Memory B cell (primary cell): ENCODE measurements at regions not wholly inside any gene's neighbourhood (a gene's known extent, or its start where the extent isn't known, plus 50 kb on each side); places are given as distances from the start of the nearest gene placed in this dataset.

Source experiments
- ATAC-seq: fragments of 150-1000 bp; cut with Tn5 transposase; 2 replicates; pipeline ENCODE4 v1.10.0; 2021; ENCODE audit warnings: low read depth, mild to moderate bottlenecking, moderate library complexity
- DNase-seq, 2 donors: peaks; one replicate each; pipeline ENCODE4 v3.0.0; 2022; ENCODE audit warnings: low spot score in 2 of 2
- H3K27ac Mint-ChIP-seq: one replicate; pipeline ENCODE4 v1.8.0; 2022; ENCODE audit warnings: mild to moderate bottlenecking, moderate library complexity, mixed read lengths
- H3K27me3 Mint-ChIP-seq: one replicate; pipeline ENCODE4 v1.8.0; 2022; ENCODE audit warnings: mixed read lengths
- H3K36me3 Mint-ChIP-seq: one replicate; pipeline ENCODE4 v1.8.0; 2022; ENCODE audit warnings: mild to moderate bottlenecking, mixed read lengths
- H3K4me1 Mint-ChIP-seq: one replicate; pipeline ENCODE4 v1.8.0; 2022; ENCODE audit warnings: mixed read lengths
- H3K4me3 Mint-ChIP-seq: one replicate; pipeline ENCODE4 v1.8.0; 2022; ENCODE audit warnings: mild to moderate bottlenecking, moderate library complexity, mixed read lengths
- H3K9me3 Mint-ChIP-seq: one replicate; pipeline ENCODE4 v1.8.0; 2022; ENCODE audit warnings: mixed read lengths

DNA sequence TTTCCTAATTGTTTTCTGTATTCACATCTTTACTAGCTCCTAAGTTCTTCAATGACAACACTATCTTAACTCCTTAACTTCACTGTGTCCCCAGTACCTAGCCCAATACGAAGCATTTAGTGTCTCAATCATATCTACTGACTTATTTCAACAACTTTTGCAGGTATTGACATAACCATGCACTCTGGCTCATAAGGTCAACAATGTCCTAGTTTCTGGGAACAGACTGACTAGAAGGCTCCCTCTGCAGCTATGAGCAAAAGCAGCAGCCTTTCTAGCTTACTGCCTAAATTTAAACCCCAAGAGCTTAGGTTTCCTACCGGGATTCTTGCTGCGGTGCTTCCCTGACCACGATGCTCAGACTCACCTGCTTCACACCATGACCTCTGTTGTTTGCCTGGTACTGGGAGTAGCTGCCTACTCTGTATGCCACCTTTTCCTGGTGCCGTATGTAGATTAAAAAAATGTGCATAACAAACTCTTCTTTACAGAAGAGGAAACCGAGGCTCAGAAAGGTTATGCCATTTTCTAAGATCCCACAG, 767.7 kb downstream of the TUSC7 start:
- Mint-ChIP-seq H3K9me3 (no peaks in the 10 kb centered on the region), H3K27me3 (peaks cover 1% of the 10 kb centered on the region), H3K27ac (no peak overlapping the region), H3K36me3 (no peaks in the 10 kb centered on the region), H3K4me3 (no peak overlapping the region), H3K4me1 (no peaks in the 10 kb centered on the region)
- DNase-seq: no peak
- ATAC-seq: no peak

DNA sequence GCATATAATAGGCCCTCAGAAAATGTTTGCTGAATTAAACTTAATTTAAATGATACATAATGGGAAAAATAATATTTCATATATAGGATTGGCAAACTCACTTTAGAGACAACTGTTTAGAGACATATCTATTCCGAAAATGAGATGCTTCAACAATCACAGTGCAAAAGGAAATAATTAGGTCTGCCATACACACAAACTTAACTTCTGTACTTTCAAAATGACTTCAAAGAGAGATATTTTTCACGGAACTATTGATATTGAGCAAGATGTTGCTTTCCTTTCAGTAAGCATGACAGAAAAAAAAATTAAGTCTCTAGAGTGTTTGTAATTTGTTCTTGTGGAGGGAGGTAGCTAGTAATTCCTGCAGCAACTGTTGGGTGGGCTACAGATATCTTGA, 769.5 kb downstream of the TUSC7 start:
- ATAC-seq: no peak

DNA sequence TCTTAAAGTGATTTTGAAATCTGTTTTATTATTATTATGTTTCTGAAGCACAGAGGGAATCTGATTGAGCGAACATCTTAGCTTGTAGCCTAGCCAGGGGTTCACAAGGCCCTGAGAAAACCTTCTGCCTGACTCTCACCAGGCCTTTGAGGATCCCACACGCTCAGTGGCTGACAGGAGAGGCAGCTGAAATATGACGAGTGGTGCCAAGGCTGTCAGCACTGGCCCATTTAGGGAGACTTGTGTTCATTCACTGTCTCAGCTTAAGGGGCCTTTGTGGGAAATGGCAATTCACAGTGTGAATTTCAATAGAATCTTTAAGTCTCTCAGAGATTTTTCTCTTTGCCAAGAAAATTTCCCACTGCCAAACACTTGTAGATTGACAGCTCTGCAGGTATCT, 770.9 kb downstream of the TUSC7 start:
- ATAC-seq: no peak
- DNase-seq: no peak
- no peaks in the 10 kb centered on the region for H3K4me1 Mint-ChIP-seq
- no peak overlapping the region for H3K4me3 Mint-ChIP-seq
- no peaks in the 10 kb centered on the region for H3K36me3 Mint-ChIP-seq
- no peak overlapping the region for H3K27ac Mint-ChIP-seq
- H3K9me3 Mint-ChIP-seq: no peaks in the 10 kb centered on the region
- H3K27me3 Mint-ChIP-seq: peaks cover 1% of the 10 kb centered on the region

More for the DNA sequence above, 769.5 kb downstream of the TUSC7 start:
- Mint-ChIP-seq H3K36me3 (no peaks in the 10 kb centered on the region), H3K4me3 (no peak overlapping the region), H3K27ac (no peak overlapping the region), H3K4me1 (no peaks in the 10 kb centered on the region), H3K9me3 (no peaks in the 10 kb centered on the region), H3K27me3 (peaks cover 1% of the 10 kb centered on the region)
- no peak for DNase-seq

DNA sequence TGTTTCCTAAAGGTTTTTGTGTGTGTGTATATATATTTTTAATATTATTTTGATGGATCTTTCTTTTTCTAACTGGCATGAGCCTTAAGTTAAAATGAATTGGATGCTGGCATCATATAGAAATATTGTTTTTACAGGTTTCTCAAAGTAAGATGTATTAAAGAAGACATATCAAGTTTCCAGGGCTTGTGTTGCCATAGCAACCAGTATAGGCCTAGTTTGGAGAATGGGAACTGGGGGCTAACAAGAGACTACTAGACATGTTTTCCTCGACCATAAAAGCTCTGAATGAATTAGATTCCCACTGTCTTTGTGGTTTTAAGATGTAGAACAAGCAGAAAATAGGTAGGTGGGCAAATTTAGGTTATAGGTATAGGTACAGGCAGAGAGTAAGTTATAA, 771.4 kb downstream of the TUSC7 start:
- H3K4me3 Mint-ChIP-seq: no peak overlapping the region
- no peaks in the 10 kb centered on the region for H3K36me3 Mint-ChIP-seq
- no peaks in the 10 kb centered on the region for H3K27me3 Mint-ChIP-seq
- H3K4me1 Mint-ChIP-seq: no peaks in the 10 kb centered on the region
- DNase-seq (no peak), ATAC-seq (no peak)
- no peak overlapping the region for H3K27ac Mint-ChIP-seq
- H3K9me3 Mint-ChIP-seq: no peaks in the 10 kb centered on the region

DNA sequence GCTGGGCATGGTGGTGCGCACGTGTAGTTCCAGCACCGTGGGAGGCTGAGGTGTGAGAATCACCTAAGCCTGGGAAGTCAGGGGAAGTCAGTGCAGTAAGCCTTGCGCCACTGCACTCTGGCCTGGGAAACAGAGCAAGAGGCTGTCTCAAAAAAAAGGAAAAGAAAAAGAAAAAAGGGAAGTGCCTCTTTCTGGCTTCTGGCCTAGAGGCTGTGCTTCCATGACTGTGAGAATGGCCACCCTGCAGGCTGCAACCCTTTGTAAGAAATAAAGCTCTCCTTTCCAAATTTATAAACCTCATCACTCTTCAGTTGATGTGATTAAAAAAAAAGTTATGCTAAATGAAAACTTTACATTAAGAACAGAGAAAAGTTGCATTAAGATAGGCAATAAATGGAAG, 774.3 kb downstream of the TUSC7 start:
- H3K4me3 Mint-ChIP-seq: no peak overlapping the region
- H3K9me3 Mint-ChIP-seq: no peaks in the 10 kb centered on the region
- H3K27ac Mint-ChIP-seq: no peak overlapping the region
- H3K36me3 Mint-ChIP-seq: no peaks in the 10 kb centered on the region
- ATAC-seq: no peak
- H3K4me1 Mint-ChIP-seq: no peaks in the 10 kb centered on the region
- H3K27me3 Mint-ChIP-seq: no peaks in the 10 kb centered on the region
- no peak for DNase-seq

DNA sequence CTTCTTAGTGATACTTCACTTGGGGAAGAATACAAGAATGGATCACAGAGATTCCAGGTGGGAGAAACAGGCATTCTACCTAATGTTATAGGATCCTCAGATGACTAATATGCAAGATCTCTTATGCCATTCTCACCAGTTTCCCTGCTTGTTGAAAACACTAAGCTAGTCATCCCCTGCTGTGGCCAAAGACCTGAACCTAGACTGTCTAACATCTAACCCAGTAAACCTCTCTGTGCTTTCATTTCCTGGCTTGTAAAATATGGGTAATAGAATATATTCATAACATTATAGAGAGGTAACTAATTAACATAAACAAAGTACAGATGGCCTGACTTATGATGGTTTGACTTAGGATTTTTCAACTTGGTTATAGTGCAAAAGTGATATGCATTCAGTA, 776.3 kb downstream of the TUSC7 start:
- Mint-ChIP-seq H3K4me1 (no peaks in the 10 kb centered on the region), H3K27ac (no peak overlapping the region), H3K4me3 (no peak overlapping the region), H3K9me3 (no peaks in the 10 kb centered on the region), H3K27me3 (no peaks in the 10 kb centered on the region), H3K36me3 (no peaks in the 10 kb centered on the region)
- ATAC-seq: no peak
- DNase-seq: no peak

DNA sequence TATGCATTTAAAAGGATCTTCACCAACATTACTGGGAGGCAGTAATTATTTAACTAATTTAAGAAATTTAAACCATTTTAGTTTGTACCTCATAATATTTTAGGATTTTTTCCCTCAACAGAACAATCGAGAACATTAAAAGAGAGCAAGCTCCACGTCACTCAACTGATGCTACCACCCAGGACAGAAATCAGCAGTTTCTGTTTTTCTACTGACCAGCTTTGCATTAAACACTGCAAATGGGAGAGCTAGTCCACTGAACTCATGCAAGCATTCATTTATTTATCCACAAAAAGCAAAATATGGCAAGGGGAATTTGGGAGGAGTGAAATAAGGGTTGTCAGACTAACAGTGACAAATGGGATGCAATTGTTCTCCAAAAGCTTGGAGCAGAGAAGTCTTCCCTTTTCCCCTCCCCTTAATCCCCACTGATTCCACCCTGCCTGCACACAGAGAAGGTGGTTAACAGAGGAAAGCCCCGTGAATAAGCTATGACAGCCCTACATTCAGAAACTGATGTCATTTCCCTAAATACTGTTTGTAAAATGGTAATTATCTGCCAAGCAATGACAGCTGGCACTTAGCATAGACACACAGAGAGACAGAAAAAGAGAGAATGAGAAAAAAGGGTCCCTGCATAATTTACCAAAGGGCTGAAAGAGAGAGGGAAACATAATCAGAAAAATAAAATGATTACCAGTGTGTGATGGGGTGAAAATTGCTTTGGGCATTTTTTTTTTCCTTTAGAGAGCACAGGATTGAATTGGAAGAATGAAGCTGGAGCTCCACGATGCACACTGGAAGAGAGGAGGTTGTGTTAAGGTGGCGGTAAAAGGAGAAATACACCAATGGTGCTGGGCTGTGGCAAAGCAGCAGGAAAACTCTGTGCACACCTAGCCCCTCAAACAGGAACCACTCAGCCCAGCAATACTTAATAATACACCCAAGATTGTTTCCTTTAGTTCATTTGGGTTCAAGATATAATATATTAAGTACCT, 777.4 kb downstream of the TUSC7 start:
- ATAC-seq (no peak), DNase-seq (no peak)
- no peak overlapping the region for H3K27ac Mint-ChIP-seq
- no peak overlapping the region for H3K4me3 Mint-ChIP-seq
- no peaks in the 10 kb centered on the region for H3K27me3 Mint-ChIP-seq
- no peaks in the 10 kb centered on the region for H3K36me3 Mint-ChIP-seq
- H3K9me3 Mint-ChIP-seq: no peaks in the 10 kb centered on the region
- no peaks in the 10 kb centered on the region for H3K4me1 Mint-ChIP-seq

DNA sequence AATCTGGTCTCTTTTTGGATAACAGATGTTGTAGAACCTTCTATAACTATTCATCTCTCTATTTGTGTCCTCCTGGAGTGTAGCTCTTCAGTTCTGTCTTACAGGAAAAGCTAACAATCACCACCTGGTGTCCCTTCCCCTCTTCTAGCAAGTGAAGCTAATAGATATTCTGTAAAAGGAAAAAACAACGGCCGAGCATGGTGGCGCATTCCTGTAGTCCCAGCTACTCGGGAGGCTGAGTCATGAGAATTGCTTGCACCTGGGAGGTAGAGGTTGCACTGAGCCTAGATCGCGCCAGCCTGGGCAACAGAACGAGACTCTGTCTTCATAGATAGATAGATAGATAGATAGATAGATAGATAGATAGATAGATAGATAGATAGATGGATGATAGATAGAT, 779.4 kb downstream of the TUSC7 start:
- Mint-ChIP-seq H3K9me3 (no peaks in the 10 kb centered on the region), H3K4me3 (no peak overlapping the region), H3K27me3 (no peaks in the 10 kb centered on the region), H3K27ac (no peak overlapping the region), H3K36me3 (no peaks in the 10 kb centered on the region), H3K4me1 (no peaks in the 10 kb centered on the region)
- DNase-seq (no peak), ATAC-seq (no peak)

DNA sequence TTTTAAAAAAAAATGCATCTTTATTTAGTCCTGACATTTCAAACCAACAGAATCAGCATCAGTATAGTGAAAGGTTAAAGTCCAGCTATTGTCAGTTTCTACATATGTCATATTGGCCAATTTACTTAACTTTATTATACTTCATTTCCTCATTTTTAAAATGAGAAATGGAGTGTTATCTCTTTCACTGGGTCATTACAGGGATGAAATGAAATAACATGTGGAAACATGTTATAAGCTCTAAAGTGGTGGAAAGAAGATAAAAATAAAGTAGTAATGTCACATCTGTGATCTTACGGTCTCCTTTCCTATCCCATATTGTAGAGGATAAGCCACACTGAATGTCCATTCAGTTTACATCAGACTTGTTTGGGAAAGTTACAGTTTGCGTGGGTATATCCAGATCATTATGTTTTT, 780.1 kb downstream of the TUSC7 start:
- H3K27me3 Mint-ChIP-seq: no peaks in the 10 kb centered on the region
- DNase-seq: no peak
- ATAC-seq: no peak
- H3K9me3 Mint-ChIP-seq: no peaks in the 10 kb centered on the region
- H3K4me3 Mint-ChIP-seq: no peak overlapping the region
- no peaks in the 10 kb centered on the region for H3K4me1 Mint-ChIP-seq
- no peak overlapping the region for H3K27ac Mint-ChIP-seq
- H3K36me3 Mint-ChIP-seq: no peaks in the 10 kb centered on the region

DNA sequence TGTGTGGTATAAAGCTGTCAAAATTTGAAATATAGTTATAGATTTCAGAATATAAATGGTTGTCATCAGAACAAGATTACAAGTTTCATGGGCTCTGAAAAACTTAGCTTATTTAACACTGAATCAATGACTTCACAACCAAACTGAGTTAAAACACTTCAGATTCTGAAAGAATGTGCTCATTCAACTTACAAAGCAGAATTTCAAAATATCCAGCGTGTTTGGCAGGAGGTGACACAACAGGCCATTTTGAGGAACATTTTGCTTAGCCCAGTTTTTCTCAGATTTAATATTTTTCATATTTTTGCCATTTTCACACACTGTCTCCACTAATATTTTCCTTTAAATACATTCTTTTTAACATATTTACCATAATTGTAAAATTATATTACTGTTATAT, 781.1 kb downstream of the TUSC7 start:
- ATAC-seq (no peak), DNase-seq (no peak)
- Mint-ChIP-seq H3K27me3 (no peaks in the 10 kb centered on the region), H3K9me3 (no peaks in the 10 kb centered on the region), H3K4me3 (no peak overlapping the region), H3K36me3 (no peaks in the 10 kb centered on the region), H3K27ac (no peak overlapping the region), H3K4me1 (no peaks in the 10 kb centered on the region)

DNA sequence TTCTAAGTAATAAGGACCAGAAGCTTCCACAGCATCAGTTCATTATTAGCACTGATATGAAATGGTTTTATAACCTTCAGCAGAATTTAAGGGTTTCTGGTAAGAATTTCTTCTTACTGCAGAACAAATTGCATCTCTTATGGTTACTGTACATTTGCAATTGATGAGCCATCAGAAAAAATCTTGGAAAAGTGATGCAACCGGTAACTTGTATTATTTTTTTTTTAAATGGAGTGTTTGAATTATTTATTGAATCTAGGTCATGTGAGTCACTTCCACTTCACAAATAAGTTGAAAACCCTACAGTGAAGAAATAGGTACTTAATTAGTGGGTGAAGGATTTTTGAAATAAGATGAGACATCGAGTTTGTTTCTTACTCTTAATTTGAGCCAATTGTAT, 786.0 kb downstream of the TUSC7 start:
- Mint-ChIP-seq H3K9me3 (no peaks in the 10 kb centered on the region), H3K27ac (no peak overlapping the region), H3K4me1 (no peaks in the 10 kb centered on the region), H3K4me3 (no peak overlapping the region), H3K36me3 (no peaks in the 10 kb centered on the region), H3K27me3 (no peaks in the 10 kb centered on the region)
- no peak for ATAC-seq
- DNase-seq: no peak

DNA sequence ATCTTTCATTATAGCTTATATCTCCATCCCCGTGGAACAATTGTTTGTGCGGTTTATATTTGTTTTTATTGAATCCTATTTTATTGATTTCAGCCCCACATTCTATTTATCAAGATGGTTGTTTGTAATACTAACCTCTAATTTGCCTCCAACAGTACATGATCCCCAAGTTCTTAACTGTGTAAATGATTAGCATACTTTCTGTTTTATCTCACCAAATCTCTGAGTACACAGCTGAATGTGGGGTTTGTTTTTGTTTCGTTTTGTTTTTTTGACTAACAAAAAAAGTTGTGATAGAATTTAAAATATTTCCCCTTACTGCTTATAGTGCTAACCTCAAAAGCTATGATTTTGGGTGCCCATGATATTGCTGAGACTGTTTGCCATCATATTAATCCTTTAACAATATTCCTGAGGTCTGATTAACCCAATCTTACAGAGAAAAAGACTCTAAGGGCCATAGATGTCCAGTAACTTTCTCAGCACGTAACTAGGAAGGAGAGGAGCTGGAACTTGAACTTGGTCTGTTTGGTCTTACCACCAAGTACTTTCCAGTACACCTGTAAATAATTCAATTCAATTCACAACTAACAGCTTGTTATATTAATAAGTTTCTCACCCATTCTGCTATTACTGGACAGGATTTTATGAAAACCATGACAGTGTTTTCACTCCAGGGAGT, 789.8 kb downstream of the TUSC7 start:
- Mint-ChIP-seq H3K4me1 (no peaks in the 10 kb centered on the region), H3K4me3 (no peak overlapping the region), H3K27ac (no peak overlapping the region), H3K27me3 (no peaks in the 10 kb centered on the region), H3K36me3 (no peaks in the 10 kb centered on the region), H3K9me3 (no peaks in the 10 kb centered on the region)
- DNase-seq (no peak), ATAC-seq (no peak)

DNA sequence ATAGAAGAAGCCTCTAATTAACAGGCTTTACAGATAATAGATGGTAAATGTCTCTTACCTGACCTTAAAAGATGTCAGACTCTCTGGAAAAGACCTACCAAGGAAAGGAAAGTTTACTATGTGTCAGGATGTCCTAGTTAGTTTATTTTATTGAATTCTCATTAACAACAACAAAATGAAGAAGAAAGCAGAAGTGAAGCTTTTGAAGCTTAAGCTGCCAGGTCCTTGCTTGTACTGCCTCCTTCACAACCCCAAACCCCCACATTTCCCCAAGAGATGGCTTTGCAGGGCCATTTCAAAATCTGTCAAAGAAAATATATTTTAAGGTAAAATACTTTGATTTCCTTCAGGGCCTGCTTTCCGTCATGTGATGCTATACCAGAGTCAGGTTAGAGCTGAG, 798.4 kb downstream of the TUSC7 start:
- Mint-ChIP-seq H3K36me3 (no peaks in the 10 kb centered on the region), H3K4me1 (no peaks in the 10 kb centered on the region), H3K4me3 (no peak overlapping the region), H3K9me3 (peaks cover 2% of the 10 kb centered on the region), H3K27ac (no peak overlapping the region), H3K27me3 (no peaks in the 10 kb centered on the region)
- DNase-seq (no peak), ATAC-seq (no peak)

DNA sequence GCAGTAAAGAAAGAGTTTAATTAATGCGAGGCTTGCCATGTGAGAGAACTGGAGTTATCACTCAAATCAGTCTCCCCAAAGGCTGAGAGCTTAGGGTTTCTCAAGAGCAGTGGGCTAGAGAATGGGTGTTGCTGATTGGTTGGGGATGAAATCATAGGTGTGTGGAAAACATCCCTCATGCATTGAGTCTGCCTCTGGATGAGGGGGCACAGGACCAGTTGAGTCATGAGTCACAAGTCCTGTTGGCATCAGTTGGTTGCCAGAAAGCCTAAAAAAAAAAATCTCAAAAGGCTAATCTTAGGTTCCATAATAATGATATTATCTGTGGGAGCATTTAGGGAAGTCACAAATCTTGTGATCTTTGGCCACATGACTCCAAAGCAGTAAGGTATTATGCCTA, 800.3 kb downstream of the TUSC7 start:
- Mint-ChIP-seq H3K4me3 (no peak overlapping the region), H3K27me3 (no peaks in the 10 kb centered on the region), H3K4me1 (no peaks in the 10 kb centered on the region), H3K27ac (no peak overlapping the region), H3K9me3 (peaks cover 2% of the 10 kb centered on the region), H3K36me3 (no peaks in the 10 kb centered on the region)
- DNase-seq (no peak), ATAC-seq (no peak)
